ENCODE measurements at regions not wholly inside any gene's neighbourhood (a gene's known extent, or its start where the extent isn't known, plus 50 kb on each side); places are given as distances from the start of the nearest gene placed in this dataset.

DNA sequence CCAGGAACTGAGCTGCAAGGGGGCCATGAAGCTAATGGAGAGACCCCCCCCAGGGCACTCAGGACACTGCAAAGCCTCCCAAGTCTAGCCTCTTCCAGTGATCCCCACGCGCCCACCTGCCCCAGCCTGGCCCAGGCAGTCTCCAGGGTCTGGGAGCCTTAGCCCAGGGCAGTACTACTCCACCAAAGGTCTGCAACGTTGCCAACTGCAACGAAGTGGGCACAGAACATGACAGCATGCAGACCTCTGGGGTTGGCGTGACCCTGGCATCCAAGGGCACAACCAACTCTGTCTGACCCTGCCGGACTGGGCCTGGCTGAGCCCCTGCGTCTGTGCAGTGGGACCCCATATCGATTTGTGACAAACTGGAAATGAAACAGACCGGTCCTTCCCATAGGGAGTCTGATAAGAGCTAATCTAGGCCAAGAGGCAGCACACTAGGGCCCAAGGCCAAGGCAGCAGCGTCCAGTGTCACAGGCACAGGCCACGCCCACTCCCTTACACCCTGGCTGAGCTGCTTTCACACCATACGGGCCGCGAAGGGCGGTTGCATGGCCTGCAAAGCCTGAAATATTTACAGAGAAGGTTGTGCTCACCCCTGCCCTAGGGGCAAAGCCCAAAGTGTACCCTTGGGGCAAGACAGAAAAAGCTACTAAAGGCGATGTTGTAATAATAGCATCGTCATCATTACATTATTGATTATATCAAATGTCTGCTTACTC, 76.7 kb downstream of the NCOR2 start:
- TF ChIP-seq, protein P1, sequence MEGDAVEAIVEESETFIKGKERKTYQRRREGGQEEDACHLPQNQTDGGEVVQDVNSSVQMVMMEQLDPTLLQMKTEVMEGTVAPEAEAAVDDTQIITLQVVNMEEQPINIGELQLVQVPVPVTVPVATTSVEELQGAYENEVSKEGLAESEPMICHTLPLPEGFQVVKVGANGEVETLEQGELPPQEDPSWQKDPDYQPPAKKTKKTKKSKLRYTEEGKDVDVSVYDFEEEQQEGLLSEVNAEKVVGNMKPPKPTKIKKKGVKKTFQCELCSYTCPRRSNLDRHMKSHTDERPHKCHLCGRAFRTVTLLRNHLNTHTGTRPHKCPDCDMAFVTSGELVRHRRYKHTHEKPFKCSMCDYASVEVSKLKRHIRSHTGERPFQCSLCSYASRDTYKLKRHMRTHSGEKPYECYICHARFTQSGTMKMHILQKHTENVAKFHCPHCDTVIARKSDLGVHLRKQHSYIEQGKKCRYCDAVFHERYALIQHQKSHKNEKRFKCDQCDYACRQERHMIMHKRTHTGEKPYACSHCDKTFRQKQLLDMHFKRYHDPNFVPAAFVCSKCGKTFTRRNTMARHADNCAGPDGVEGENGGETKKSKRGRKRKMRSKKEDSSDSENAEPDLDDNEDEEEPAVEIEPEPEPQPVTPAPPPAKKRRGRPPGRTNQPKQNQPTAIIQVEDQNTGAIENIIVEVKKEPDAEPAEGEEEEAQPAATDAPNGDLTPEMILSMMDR (IDR thresholded peaks at IDR 0.05; ENCODE audit: extremely low read depth, insufficient read depth, missing control alignments), result no peak
- no peak for DNase-seq (ENCODE audit: low spot score)
- in situ Hi-C loops (cut with MboI; ENCODE audit: low pct_unique_long_range_greater_than_20kb, low sequenced_read_pairs, unreplicated experiment), result no loop called here

DNA sequence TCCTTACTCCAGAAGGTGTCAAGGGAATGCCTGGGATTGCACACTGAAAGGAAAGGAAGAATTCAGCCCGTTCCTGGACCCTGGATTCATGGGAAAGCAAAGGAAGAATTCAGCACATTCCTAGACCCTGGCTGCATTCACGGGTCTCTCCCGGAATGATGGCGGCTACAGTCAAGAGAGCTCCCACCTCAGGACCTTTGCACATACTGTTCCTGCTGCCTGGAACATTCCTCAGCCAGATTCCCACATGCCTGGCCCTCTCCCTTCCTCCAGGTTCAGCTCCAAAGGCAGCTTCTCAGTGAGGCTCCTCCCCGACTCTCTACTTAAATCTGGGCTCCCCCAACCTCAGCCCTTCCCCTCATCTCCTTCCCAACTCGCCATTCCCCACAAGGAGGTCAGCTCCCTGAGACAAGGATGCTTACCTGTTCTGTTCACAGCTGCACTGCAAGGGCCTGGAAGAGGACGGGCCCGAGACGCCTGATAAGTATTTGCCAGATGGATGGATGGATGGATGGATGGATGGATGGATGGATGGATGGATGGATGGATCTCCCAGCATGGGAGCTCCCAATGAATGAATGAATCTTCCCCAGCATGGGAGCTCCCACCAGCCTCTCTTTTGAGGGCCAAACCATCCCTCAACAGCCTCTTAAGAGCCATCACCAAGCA, 77.4 kb downstream of the NCOR2 start:
- TF ChIP-seq, protein P1 (IDR thresholded peaks at IDR 0.05; ENCODE audit: extremely low read depth, insufficient read depth, missing control alignments), result no peak
- in situ Hi-C loops (cut with MboI; ENCODE audit: low pct_unique_long_range_greater_than_20kb, low sequenced_read_pairs, unreplicated experiment), result no loop called here
- no peak for DNase-seq (ENCODE audit: low spot score)

DNA sequence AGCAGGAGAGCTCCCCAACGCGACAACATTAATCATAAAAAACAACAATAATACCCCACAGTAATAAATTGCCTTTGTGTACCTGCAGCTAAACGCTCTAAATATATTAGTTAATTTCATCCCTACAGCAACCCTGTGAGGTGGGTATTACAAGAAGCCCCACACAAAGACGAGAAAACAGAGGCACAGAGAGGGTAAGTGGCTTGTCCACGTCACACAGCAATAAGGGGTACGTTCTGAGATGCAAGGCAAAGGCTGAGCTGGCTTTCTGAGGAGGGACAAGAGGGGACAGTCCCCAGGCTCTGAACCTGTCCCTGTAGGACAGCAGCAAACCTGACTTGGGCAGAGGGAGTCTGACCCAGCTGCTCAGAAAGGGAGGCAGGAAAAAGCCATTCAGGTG, 78.2 kb downstream of the NCOR2 start:
- in situ Hi-C loops (cut with MboI; ENCODE audit: low pct_unique_long_range_greater_than_20kb, low sequenced_read_pairs, unreplicated experiment), result no loop called here
- TF ChIP-seq, protein P1 (IDR thresholded peaks at IDR 0.05; ENCODE audit: extremely low read depth, insufficient read depth, missing control alignments), result no peak
- DNase-seq (ENCODE audit: low spot score), result no peak

DNA sequence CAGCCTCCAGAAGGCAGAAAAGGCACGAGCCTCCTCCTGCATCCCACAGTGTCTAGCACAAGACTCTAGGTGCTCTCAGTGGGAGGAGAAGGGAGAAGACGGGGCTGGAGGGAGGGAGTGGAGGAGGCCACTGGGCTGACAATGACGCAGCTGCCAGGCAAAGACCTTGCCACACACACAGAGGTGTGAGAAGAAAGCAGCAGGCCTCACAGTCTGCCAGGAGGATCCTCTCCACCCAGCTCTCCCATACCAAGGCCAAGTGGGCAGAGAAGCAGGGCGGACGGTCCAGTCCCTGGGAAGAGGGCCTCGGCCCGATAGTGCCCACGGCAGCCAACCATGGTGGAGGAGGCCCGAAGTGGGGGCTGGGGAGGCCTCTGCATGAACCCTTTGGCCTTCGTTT, 78.9 kb downstream of the NCOR2 start:
- in situ Hi-C loops (cut with MboI; ENCODE audit: low pct_unique_long_range_greater_than_20kb, low sequenced_read_pairs, unreplicated experiment), result no loop called here
- DNase-seq (ENCODE audit: low spot score), result no peak
- TF ChIP-seq, protein P1 (IDR thresholded peaks at IDR 0.05; ENCODE audit: extremely low read depth, insufficient read depth, missing control alignments), result no peak

DNA sequence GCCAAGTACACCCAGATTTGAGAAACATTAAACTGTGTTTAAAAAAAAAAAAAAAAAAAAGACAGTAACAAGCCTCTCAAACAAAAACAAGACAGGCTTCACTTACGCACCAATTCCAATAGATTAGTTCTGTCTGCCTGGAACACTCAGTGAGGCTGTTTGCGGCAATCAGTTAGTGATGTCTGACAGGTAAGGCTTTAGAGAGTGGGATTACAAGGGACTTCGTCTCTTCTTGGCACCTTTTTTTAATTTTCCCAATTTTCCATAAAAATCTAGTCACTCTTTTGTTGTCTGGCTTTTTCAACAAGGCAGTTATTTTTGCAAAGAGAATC, 79.6 kb downstream of the NCOR2 start:
- TF ChIP-seq, protein P1 (IDR thresholded peaks at IDR 0.05; ENCODE audit: extremely low read depth, insufficient read depth, missing control alignments), result no peak
- in situ Hi-C loops (cut with MboI; ENCODE audit: low pct_unique_long_range_greater_than_20kb, low sequenced_read_pairs, unreplicated experiment), result no loop called here
- no peak for DNase-seq (ENCODE audit: low spot score)

DNA sequence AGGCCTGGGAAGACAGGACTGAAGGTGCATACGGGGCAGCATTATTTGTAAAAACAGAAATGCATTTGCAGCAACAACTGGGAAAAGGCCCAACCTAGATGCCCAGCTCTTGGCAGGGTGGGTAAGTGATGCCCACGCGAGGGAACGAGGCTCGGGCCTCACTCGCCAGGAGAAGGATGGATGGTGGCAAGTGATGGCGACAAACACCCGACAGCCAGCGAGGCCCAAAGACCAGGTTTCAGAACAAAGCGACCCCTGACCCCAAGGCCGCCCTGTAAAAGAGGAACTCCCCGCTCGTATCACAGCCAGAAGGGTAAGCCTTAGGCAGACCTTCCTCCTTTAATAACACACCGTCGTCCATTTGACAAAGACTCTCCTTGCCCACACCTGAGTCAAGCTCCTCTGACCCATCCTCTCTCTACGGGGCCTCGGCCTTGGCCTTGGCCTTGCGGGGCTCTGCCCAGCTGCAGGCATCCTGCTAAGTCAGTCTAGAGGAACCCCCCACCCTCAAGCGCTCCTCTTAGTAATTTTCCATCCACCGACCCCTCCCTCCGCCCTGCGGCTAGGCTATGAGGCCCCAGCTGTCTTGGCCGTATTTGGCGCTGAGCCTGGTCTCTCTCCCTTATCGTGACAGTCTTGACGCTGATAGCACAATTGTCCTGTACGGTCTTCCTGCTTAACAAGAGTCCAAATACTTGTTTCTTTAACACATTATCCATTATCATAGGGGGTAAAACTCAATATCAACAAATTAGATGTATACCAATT, 80.2 kb downstream of the NCOR2 start:
- in situ Hi-C loops (cut with MboI; ENCODE audit: low pct_unique_long_range_greater_than_20kb, low sequenced_read_pairs, unreplicated experiment), result no loop called here
- TF ChIP-seq, protein P1 (IDR thresholded peaks at IDR 0.05; ENCODE audit: extremely low read depth, insufficient read depth, missing control alignments), result no peak
- no peak for DNase-seq (ENCODE audit: low spot score)

Data from GM13977 (cell line).